ENCODE measurements at regions not wholly inside any gene's neighbourhood (a gene's known extent, or its start where the extent isn't known, plus 50 kb on each side); places are given as distances from the start of the nearest gene placed in this dataset.

- TF ChIP-seq, protein P1, sequence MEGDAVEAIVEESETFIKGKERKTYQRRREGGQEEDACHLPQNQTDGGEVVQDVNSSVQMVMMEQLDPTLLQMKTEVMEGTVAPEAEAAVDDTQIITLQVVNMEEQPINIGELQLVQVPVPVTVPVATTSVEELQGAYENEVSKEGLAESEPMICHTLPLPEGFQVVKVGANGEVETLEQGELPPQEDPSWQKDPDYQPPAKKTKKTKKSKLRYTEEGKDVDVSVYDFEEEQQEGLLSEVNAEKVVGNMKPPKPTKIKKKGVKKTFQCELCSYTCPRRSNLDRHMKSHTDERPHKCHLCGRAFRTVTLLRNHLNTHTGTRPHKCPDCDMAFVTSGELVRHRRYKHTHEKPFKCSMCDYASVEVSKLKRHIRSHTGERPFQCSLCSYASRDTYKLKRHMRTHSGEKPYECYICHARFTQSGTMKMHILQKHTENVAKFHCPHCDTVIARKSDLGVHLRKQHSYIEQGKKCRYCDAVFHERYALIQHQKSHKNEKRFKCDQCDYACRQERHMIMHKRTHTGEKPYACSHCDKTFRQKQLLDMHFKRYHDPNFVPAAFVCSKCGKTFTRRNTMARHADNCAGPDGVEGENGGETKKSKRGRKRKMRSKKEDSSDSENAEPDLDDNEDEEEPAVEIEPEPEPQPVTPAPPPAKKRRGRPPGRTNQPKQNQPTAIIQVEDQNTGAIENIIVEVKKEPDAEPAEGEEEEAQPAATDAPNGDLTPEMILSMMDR (conservative IDR thresholded peaks at IDR 0.05): no peak
- TF ChIP-seq EZH2 (IDR thresholded peaks at IDR 0.05; ENCODE audit: low read depth): no peak
These were observed 68.0 kb downstream of the OLIG3 start for GRCh38 chr6:137426007-137426689.
